OCI-LY7 (cell line): ENCODE measurements at regions not wholly inside any gene's neighbourhood (a gene's known extent, or its start where the extent isn't known, plus 50 kb on each side); places are given as distances from the start of the nearest gene placed in this dataset.

Experiments used
- BruUV-seq: library from RNA; stranded (reverse); fragments of 400-500 nt; replicated peaks from 2 replicates; lab custom pipeline; 2021; lab: Mats Ljungman, UMichigan
- CTCF ChIA-PET: fragments of 300-600 bp; sonication (Branson Sonifier 250); formaldehyde crosslinking; loops from one replicate; lab custom pipeline; 2022; ENCODE audit warnings: antibody characterized with exemption; ENCODE audit not compliant: unreplicated experiment; lab: Charles Lee
- POLR2A ChIA-PET: fragments of 300-600 bp; sonication (Branson Sonifier 250); formaldehyde crosslinking; loops from one replicate; lab custom pipeline; 2022; ENCODE audit warnings: antibody characterized with exemption; lab: Charles Lee
- DNase-seq: peaks from one replicate; pipeline ENCODE4 v3.0.0-alpha.2; 2015; ENCODE audit warnings: low spot score
- H2AFZ ChIP-seq: fragments of 200-600 bp; sonication (generic), shearing (Covaris generic); 2 replicates; pipeline ENCODE4 v1.6.1; 2014; ENCODE audit warnings: mild to moderate bottlenecking, antibody characterized with exemption, low read length, moderate library complexity
- H3K27ac ChIP-seq: fragments of 200-600 bp; sonication (generic); 2 replicates; pipeline ENCODE4 v1.5.1; 2014; ENCODE audit warnings: mixed run types, low read depth, mild to moderate bottlenecking, moderate library complexity, low read length, inconsistent platforms; ENCODE audit not compliant: poor library complexity, severe bottlenecking
- H3K36me3 ChIP-seq: fragments of 200-600 bp; sonication (generic); 2 replicates; pipeline ENCODE4 v1.6.1; 2014; ENCODE audit warnings: mild to moderate bottlenecking, antibody characterized with exemption, low read length, moderate library complexity, mixed read lengths; ENCODE audit not compliant: insufficient read depth
- H3K4me1 ChIP-seq: fragments of 200-600 bp; sonication (generic); 2 replicates; pipeline ENCODE4 v1.5.1; 2014; ENCODE audit warnings: mild to moderate bottlenecking, low read length; ENCODE audit not compliant: insufficient read depth, poor library complexity, severe bottlenecking
- H3K4me2 ChIP-seq: fragments of 200-600 bp; sonication (generic); 2 replicates; pipeline ENCODE4 v1.6.1; 2014; ENCODE audit warnings: mild to moderate bottlenecking, low read length
- H3K4me3 ChIP-seq: fragments of 200-600 bp; sonication (generic); 2 replicates; pipeline ENCODE4 v1.5.1; 2014; ENCODE audit warnings: mild to moderate bottlenecking, low read depth, low read length; ENCODE audit not compliant: poor library complexity, severe bottlenecking
- H3K79me2 ChIP-seq: fragments of 200-600 bp; sonication (generic); 2 replicates; pipeline ENCODE4 v1.6.1; 2016; ENCODE audit warnings: low read depth, mild to moderate bottlenecking, low read length, moderate library complexity, mixed read lengths; ENCODE audit not compliant: insufficient read depth
- H3K9me2 ChIP-seq: fragments of 200-600 bp; sonication (generic); 2 replicates; pipeline ENCODE4 v1.6.1; 2016; ENCODE audit warnings: mild to moderate bottlenecking, low read length, mixed read lengths; ENCODE audit not compliant: insufficient read depth
- H3K9me3 ChIP-seq: fragments of 200-600 bp; sonication (generic); 2 replicates; pipeline ENCODE4 v1.6.1; 2014; ENCODE audit warnings: mild to moderate bottlenecking, mixed run types, low read length, mixed read lengths
- H4K20me1 ChIP-seq: fragments of 200-600 bp; sonication (generic); 2 replicates; pipeline ENCODE4 v1.6.1; 2014; ENCODE audit warnings: mild to moderate bottlenecking, antibody characterized with exemption, low read length, moderate library complexity, mixed read lengths; ENCODE audit not compliant: insufficient read depth
- EZH2phosphoT487 ChIP-seq: fragments of 200-600 bp; sonication (generic); IDR thresholded peaks from 2 replicates; pipeline ENCODE4 v1.6.1; 2018; ENCODE audit warnings: low read depth, borderline replicate concordance, mild to moderate bottlenecking, mixed run types, antibody characterized with exemption, low read length, moderate library complexity, mixed read lengths
- intact Hi-C: fragments of 100-400 bp; cut with micrococcal nuclease; formaldehyde crosslinking; loops from one replicate; pipeline ENCODE4 v1.10.0; 2022; ENCODE audit not compliant: unreplicated experiment
- TF ChIP-seq, protein P1 (sequence below): fragments of 200-600 bp; sonication (generic); conservative IDR thresholded peaks from 2 replicates; pipeline ENCODE4 v1.5.1; 2014; ENCODE audit warnings: mild to moderate bottlenecking, antibody characterized with exemption, low read length, moderate library complexity, mixed read lengths

DNA sequence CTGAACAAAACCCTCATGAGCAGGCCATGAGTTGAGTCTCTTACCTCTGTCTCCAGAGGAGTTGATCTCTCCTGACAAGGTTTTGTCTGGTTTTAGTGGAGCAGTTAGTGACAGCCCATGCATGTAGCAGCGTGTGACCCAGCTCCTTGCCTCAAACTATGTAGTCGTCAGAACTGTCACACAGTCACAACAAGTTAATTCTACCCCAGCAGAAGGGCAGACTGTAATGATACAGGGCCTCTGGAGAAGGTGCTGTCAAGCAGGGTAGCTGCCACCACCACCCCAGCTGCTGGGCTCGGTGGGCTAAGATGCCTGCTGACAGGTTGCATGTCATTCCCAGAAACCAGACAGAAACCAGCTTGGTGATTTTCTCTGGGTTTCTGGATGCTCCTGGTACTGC lies 194.5 kb downstream of the PSAT1 start:
- H2AFZ ChIP-seq: no peak overlapping the region
- no peak overlapping the region for H3K4me3 ChIP-seq
- CTCF ChIA-PET: no interaction called here
- no peak for DNase-seq
- H3K9me2 ChIP-seq: no peaks in the 10 kb centered on the region
- H3K79me2 ChIP-seq: no peaks in the 10 kb centered on the region
- H3K9me3 ChIP-seq: no peaks in the 10 kb centered on the region
- no peak overlapping the region for H3K4me2 ChIP-seq
- BruUV-seq: no TSS peak
- POLR2A ChIA-PET: no interaction called here
- H4K20me1 ChIP-seq: no peaks in the 10 kb centered on the region
- no peaks in the 10 kb centered on the region for H3K36me3 ChIP-seq
- no peaks in the 10 kb centered on the region for H3K4me1 ChIP-seq
- intact Hi-C loops: no loop called here
- no peak overlapping the region for H3K27ac ChIP-seq
- TF ChIP-seq EZH2phosphoT487: no peak
- TF ChIP-seq, protein P1, sequence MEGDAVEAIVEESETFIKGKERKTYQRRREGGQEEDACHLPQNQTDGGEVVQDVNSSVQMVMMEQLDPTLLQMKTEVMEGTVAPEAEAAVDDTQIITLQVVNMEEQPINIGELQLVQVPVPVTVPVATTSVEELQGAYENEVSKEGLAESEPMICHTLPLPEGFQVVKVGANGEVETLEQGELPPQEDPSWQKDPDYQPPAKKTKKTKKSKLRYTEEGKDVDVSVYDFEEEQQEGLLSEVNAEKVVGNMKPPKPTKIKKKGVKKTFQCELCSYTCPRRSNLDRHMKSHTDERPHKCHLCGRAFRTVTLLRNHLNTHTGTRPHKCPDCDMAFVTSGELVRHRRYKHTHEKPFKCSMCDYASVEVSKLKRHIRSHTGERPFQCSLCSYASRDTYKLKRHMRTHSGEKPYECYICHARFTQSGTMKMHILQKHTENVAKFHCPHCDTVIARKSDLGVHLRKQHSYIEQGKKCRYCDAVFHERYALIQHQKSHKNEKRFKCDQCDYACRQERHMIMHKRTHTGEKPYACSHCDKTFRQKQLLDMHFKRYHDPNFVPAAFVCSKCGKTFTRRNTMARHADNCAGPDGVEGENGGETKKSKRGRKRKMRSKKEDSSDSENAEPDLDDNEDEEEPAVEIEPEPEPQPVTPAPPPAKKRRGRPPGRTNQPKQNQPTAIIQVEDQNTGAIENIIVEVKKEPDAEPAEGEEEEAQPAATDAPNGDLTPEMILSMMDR: no peak

DNA sequence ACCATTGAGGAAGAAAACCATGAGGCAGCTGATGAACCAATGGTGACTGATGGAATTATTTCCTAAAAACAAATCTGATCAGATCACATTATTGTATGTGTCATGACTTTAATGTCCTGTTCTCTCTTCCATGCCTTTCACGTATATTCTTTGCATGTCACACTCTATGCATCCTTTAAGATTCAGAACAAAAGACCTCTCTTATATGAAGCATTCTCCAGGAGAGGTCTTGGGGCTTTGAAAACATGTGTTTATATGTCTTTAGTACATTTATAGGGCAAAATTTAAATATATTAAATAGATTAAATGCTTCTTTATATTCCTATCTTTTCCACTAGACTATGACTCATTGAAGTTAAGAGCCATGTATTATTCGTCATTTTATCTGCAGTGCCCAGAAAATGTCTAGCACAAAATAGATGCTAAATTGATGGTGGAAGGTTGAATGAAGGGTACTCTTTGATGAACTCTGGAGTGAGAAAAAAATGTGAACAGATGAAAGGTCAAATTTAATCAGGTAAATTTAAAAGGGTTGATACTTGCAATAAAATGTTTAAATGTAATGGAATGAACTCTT lies 196.3 kb downstream of the PSAT1 start:
- TF ChIP-seq EZH2phosphoT487: no peak
- TF ChIP-seq, protein P1: no peak
- H4K20me1 ChIP-seq: no peaks in the 10 kb centered on the region
- BruUV-seq: no TSS peak
- no peak overlapping the region for H3K4me3 ChIP-seq
- ChIA-PET POLR2A (interaction anchor here (0.7 kb wide), 1 partner anchor 946 kb away, joined by 3 read pairs; no protein-coding TSS in a partner anchor), CTCF (no interaction called here)
- no peak for DNase-seq
- H3K79me2 ChIP-seq: no peaks in the 10 kb centered on the region
- no peaks in the 10 kb centered on the region for H3K9me2 ChIP-seq
- no peaks in the 10 kb centered on the region for H3K36me3 ChIP-seq
- H2AFZ ChIP-seq: no peak overlapping the region
- no peaks in the 10 kb centered on the region for H3K9me3 ChIP-seq
- no peaks in the 10 kb centered on the region for H3K4me1 ChIP-seq
- no peak overlapping the region for H3K27ac ChIP-seq
- intact Hi-C loops: no loop called here
- H3K4me2 ChIP-seq: no peak overlapping the region

DNA sequence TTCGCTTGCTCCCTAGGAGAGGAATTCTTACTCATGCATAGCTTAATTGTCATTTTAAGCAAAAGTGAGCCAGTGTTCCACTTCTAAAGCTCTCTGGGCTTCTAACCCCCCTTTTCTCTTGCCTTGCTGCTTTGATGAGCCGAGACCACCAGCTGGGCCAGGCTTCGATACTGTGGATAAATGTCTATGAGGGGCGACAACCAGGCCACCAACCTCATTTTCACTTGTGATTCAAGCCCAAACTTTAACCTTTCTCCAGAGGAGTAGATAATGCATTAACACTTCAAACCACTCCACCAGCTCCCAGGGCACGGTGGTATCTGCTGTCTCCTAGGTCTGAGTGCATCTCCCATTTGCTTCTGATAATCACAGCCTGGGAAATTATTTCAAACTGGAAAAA lies 205.6 kb downstream of the PSAT1 start:
- Histone ChIP-seq H3K36me3 (no peaks in the 10 kb centered on the region), H3K9me2 (no peaks in the 10 kb centered on the region), H4K20me1 (no peaks in the 10 kb centered on the region), H2AFZ (no peak overlapping the region), H3K4me2 (no peak overlapping the region), H3K4me1 (no peaks in the 10 kb centered on the region), H3K4me3 (no peak overlapping the region), H3K9me3 (no peaks in the 10 kb centered on the region), H3K79me2 (no peaks in the 10 kb centered on the region), H3K27ac (no peak overlapping the region)
- TF ChIP-seq, protein P1: no peak
- TF ChIP-seq EZH2phosphoT487: no peak
- intact Hi-C loops: no loop called here
- DNase-seq: no peak
- BruUV-seq: no TSS peak
- ChIA-PET CTCF (no interaction called here), POLR2A (no interaction called here)
